ENCODE measurements at regions not wholly inside any gene's neighbourhood (a gene's known extent, or its start where the extent isn't known, plus 50 kb on each side); places are given as distances from the start of the nearest gene placed in this dataset.

DNA sequence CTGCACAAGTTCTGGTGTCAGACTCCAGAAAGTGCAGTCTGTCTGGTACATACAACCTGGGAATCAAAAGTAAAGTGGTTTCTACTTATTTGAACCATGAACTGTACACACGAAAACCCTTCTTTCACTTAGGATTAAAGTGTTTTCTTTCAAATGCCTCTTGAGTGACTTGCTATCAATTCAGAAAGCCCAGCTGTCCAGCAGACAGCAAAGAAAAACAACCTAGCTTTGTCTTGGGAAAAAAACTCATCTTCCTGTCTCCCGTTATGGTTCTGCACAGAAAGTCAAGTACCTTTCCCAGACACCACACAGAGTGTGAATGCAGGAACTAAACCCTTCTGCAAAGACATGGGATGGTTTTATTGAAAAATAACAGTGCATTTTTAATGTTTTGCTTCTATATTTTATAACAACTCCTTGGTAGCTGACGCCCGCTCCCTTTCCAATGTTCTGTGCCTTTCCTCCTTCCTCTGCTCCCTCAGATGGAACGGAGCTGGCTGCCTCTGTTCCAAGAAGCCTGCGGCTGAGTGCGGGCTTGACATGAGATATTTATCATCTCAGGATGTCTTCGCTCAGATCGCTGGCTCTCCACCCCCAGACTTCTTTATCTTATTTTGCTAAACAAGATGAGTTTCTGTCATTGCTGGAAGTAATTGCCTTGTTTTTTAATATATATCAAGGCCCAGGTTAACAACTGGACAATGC lies 322.3 kb upstream of the B3GAT1 start:
- no peak for TF ChIP-seq POLR2AphosphoS5 (IDR thresholded peaks at IDR 0.05; ENCODE audit: insufficient read depth in 1 of 2, low read depth in 1 of 2)
- no peak for TF ChIP-seq POLR2A (IDR thresholded peaks at IDR 0.05)
- TF ChIP-seq CTCF (IDR thresholded peaks at IDR 0.05) = no peak
